K562 (cell line): ENCODE measurements at regions not wholly inside any gene's neighbourhood (a gene's known extent, or its start where the extent isn't known, plus 50 kb on each side); places are given as distances from the start of the nearest gene placed in this dataset.

Experiments
- BHLHE40 ChIP-seq: IDR thresholded peaks from 2 replicates; pipeline ENCODE4 v1.6.1; 2011; ENCODE audit warnings: low read length, improper control_type of control experiment
- CAMTA2 ChIP-seq: fragments of 250-450 bp; sonication (Bioruptor Pico); conservative IDR thresholded peaks from 2 replicates; pipeline ENCODE4 v1.5.1; 2022
- ID3 ChIP-seq, 2 experiments: fragments of 250-450 bp in 1 of 2; fragments of 450-650 bp in 1 of 2; sonication (Bioruptor Pico) in 1 of 2; IDR thresholded peaks; 2 replicates each; pipeline versions ENCODE4 v1.6.1 to v1.8.0; 2016 to 2021; ENCODE audit warnings: mild to moderate bottlenecking in 2 of 2, moderate library complexity in 2 of 2, missing compliant biosample characterization in 1 of 2, missing genetic modification characterization in 1 of 2
- NFIX ChIP-seq: fragments of 250-450 bp; sonication (Bioruptor Pico); IDR thresholded peaks from 2 replicates; pipeline ENCODE4 v1.4.0; 2020; ENCODE audit warnings: low read depth, mild to moderate bottlenecking, moderate library complexity
- PRPF4 ChIP-seq: fragments of 200-400 bp; formaldehyde crosslinking; IDR thresholded peaks from one replicate; pipeline ENCODE4 v1.6.1; 2017; ENCODE audit warnings: low read length, low read depth, mild to moderate bottlenecking; ENCODE audit not compliant: insufficient read depth, poor library complexity, severe bottlenecking
- PTRF ChIP-seq: fragments of 450-650 bp; IDR thresholded peaks from 2 replicates; pipeline ENCODE4 v1.6.1; 2016; ENCODE audit warnings: mild to moderate bottlenecking, missing genetic modification characterization, missing compliant biosample characterization
- SMAD3 ChIP-seq: fragments of 450-650 bp; formaldehyde crosslinking; conservative IDR thresholded peaks from 2 replicates; pipeline ENCODE4 v1.4.0; 2020; ENCODE audit warnings: mild to moderate bottlenecking
- ZC3H8 ChIP-seq: fragments of 450-650 bp; IDR thresholded peaks from 2 replicates; pipeline ENCODE4 v1.6.1; 2017
- ZNF589 ChIP-seq: fragments of 200-800 bp; sonication (Bioruptor generic); IDR thresholded peaks from 2 replicates; pipeline ENCODE4 v1.6.1; 2016; ENCODE audit warnings: low read depth, missing genetic modification characterization, missing compliant biosample characterization
- TF ChIP-seq, protein P1 (sequence below): sonication (generic); formaldehyde crosslinking; IDR thresholded peaks from 2 replicates; pipeline ENCODE4 v1.8.1; 2023; ENCODE audit warnings: missing genetic modification reagents, mild to moderate bottlenecking, borderline replicate concordance
- TF ChIP-seq, protein P2 (sequence below): fragments of 250-450 bp; sonication (Bioruptor Pico); IDR thresholded peaks from 2 replicates; pipeline ENCODE4 v1.5.0; 2021
- TF ChIP-seq, protein P3 (sequence below): fragments of 250-450 bp; sonication (Bioruptor Pico); IDR thresholded peaks from 2 replicates; pipeline ENCODE4 v1.5.1; 2021; ENCODE audit warnings: mild to moderate bottlenecking

- TF ChIP-seq, protein P1, sequence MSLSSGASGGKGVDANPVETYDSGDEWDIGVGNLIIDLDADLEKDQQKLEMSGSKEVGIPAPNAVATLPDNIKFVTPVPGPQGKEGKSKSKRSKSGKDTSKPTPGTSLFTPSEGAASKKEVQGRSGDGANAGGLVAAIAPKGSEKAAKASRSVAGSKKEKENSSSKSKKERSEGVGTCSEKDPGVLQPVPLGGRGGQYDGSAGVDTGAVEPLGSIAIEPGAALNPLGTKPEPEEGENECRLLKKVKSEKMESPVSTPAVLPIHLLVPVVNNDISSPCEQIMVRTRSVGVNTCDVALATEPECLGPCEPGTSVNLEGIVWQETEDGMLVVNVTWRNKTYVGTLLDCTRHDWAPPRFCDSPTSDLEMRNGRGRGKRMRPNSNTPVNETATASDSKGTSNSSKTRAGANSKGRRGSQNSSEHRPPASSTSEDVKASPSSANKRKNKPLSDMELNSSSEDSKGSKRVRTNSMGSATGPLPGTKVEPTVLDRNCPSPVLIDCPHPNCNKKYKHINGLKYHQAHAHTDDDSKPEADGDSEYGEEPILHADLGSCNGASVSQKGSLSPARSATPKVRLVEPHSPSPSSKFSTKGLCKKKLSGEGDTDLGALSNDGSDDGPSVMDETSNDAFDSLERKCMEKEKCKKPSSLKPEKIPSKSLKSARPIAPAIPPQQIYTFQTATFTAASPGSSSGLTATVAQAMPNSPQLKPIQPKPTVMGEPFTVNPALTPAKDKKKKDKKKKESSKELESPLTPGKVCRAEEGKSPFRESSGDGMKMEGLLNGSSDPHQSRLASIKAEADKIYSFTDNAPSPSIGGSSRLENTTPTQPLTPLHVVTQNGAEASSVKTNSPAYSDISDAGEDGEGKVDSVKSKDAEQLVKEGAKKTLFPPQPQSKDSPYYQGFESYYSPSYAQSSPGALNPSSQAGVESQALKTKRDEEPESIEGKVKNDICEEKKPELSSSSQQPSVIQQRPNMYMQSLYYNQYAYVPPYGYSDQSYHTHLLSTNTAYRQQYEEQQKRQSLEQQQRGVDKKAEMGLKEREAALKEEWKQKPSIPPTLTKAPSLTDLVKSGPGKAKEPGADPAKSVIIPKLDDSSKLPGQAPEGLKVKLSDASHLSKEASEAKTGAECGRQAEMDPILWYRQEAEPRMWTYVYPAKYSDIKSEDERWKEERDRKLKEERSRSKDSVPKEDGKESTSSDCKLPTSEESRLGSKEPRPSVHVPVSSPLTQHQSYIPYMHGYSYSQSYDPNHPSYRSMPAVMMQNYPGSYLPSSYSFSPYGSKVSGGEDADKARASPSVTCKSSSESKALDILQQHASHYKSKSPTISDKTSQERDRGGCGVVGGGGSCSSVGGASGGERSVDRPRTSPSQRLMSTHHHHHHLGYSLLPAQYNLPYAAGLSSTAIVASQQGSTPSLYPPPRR = no peak
- TF ChIP-seq CAMTA2 (CRISPR knock-in tag) (no peak), NFIX (no peak), ZC3H8 (no peak), ID3 (CRISPR knock-in tag; IDR thresholded peaks at IDR 0.05) (no peak), ID3 (tag; IDR thresholded peaks at IDR 0.05) (no peak), BHLHE40 (no peak), PRPF4 (no peak), SMAD3 (CRISPR knock-in tag) (no peak), ZNF589 (CRISPR knock-in tag) (no peak), PTRF (tag) (no peak)
- TF ChIP-seq, protein P2, sequence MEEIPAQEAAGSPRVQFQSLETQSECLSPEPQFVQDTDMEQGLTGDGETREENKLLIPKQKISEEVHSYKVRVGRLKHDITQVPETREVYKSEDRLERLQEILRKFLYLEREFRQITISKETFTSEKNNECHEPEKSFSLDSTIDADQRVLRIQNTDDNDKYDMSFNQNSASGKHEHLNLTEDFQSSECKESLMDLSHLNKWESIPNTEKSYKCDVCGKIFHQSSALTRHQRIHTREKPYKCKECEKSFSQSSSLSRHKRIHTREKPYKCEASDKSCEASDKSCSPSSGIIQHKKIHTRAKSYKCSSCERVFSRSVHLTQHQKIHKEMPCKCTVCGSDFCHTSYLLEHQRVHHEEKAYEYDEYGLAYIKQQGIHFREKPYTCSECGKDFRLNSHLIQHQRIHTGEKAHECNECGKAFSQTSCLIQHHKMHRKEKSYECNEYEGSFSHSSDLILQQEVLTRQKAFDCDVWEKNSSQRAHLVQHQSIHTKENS (CRISPR knock-in tag) = no peak
- TF ChIP-seq, protein P3, sequence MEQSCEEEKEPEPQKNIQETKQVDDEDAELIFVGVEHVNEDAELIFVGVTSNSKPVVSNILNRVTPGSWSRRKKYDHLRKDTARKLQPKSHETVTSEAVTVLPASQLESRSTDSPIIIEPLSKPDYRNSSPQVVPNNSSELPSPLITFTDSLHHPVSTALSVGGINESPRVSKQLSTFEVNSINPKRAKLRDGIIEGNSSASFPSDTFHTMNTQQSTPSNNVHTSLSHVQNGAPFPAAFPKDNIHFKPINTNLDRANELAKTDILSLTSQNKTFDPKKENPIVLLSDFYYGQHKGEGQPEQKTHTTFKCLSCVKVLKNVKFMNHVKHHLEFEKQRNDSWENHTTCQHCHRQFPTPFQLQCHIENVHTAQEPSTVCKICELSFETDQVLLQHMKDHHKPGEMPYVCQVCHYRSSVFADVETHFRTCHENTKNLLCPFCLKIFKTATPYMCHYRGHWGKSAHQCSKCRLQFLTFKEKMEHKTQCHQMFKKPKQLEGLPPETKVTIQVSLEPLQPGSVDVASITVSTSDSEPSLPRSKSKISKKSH (CRISPR knock-in tag) = no peak
Measured at GRCh38 chr7:25048444-25048834, 68.5 kb upstream of the OSBPL3 start (continued).
